DOHH2 (cell line): ENCODE measurements at regions not wholly inside any gene's neighbourhood (a gene's known extent, or its start where the extent isn't known, plus 50 kb on each side); places are given as distances from the start of the nearest gene placed in this dataset.

Experiments used
- EZH2phosphoT487 ChIP-seq: fragments of 200-600 bp; sonication (generic); IDR thresholded peaks from 2 replicates; pipeline ENCODE4 v1.6.1; 2017; ENCODE audit warnings: borderline replicate concordance, mild to moderate bottlenecking, antibody characterized with exemption, low read length, moderate library complexity, mixed read lengths
- TF ChIP-seq, protein P1 (sequence below): fragments of 200-600 bp; sonication (generic); IDR thresholded peaks from one replicate; pipeline ENCODE4 v1.5.1; 2014; ENCODE audit warnings: antibody characterized with exemption, mild to moderate bottlenecking, low read depth, low read length; ENCODE audit not compliant: poor library complexity, severe bottlenecking

- TF ChIP-seq, protein P1, sequence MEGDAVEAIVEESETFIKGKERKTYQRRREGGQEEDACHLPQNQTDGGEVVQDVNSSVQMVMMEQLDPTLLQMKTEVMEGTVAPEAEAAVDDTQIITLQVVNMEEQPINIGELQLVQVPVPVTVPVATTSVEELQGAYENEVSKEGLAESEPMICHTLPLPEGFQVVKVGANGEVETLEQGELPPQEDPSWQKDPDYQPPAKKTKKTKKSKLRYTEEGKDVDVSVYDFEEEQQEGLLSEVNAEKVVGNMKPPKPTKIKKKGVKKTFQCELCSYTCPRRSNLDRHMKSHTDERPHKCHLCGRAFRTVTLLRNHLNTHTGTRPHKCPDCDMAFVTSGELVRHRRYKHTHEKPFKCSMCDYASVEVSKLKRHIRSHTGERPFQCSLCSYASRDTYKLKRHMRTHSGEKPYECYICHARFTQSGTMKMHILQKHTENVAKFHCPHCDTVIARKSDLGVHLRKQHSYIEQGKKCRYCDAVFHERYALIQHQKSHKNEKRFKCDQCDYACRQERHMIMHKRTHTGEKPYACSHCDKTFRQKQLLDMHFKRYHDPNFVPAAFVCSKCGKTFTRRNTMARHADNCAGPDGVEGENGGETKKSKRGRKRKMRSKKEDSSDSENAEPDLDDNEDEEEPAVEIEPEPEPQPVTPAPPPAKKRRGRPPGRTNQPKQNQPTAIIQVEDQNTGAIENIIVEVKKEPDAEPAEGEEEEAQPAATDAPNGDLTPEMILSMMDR, result no peak
- no peak for TF ChIP-seq EZH2phosphoT487
Measured at GRCh38 chrX:44765556-44765955, 78.3 kb upstream of the DUSP21 start.
